HG03571 (cell line): ENCODE measurements at regions not wholly inside any gene's neighbourhood (a gene's known extent, or its start where the extent isn't known, plus 50 kb on each side); places are given as distances from the start of the nearest gene placed in this dataset.

ENCODE experiments used
- ATAC-seq: cut with Tn5 transposase; IDR thresholded peaks from one replicate; pipeline ENCODE4 v1.9.1; 2021; ENCODE audit not compliant: unreplicated experiment

GRCh38 chr5:73344835-73345234, 103.7 kb downstream of the FOXD1 start:
- ATAC-seq: no peak

- ATAC-seq: no peak
Observed at GRCh38 chr5:73339711-73340110, 108.9 kb downstream of the FOXD1 start.

- ATAC-seq: no peak
Observed at GRCh38 chr5:73339051-73339575, 109.5 kb downstream of the FOXD1 start.

DNA sequence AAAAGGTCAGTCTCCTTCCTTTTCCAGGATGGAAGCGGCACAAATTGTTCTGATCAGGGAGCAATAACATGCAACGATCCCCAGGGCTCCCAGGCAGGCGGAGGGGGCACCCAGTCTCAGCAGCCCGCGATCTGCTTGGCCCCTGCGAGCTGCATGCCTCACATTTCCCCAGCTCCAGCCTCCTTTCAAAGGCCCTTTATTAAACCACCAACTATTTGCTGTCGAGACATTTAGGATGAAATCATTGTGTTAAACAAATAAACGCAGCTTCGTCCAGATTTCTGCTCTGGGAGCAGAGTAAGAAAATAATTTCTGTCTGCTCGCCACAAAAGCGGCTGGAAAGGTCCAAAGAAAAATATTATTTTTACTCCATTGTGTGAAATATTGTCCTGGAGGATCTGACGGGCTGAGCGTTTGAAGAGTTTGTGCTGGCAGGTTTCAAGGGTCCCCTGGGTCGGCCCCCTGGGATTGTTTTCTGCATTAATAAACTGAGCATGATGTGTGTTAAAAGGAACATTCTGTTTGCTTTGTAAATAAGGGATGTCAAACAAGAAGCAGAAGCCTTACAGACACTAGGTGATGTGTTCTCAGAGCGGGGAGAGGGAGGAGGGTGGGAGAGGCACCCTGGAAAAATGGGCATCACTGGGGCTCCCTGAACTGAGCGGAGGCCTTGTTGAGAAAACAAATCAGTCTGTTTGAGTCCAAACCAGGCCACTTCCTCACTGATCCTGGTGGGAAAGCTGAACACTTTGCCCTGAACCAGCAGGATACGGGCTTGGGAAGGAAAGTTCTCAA, 110.1 kb downstream of the FOXD1 start:
- ATAC-seq: no peak

- no peak for ATAC-seq
Observed at GRCh38 chr5:73337586-73338255, 110.9 kb downstream of the FOXD1 start.

DNA sequence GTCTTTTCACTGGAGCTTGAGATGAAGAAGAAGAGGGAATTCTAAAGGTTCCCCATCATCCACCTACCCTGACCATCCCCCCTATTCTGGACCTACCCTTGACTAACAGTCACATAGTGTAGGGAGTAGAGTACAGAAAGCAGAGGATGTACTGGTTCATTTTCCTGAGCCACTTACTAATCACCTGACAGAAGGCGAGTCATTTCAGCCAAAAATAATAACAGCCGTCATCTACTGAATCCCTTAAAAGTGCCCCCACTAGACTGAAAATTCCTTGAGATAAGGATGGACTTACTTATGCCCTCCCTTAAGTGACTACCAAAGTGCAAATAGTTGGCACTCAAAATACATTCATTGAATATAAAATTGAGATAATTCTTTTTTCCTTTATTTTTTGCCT, 112.2 kb downstream of the FOXD1 start:
- ATAC-seq: no peak

- no peak for ATAC-seq
Observed at GRCh38 chr5:73333944-73334703, 114.5 kb downstream of the FOXD1 start.

DNA sequence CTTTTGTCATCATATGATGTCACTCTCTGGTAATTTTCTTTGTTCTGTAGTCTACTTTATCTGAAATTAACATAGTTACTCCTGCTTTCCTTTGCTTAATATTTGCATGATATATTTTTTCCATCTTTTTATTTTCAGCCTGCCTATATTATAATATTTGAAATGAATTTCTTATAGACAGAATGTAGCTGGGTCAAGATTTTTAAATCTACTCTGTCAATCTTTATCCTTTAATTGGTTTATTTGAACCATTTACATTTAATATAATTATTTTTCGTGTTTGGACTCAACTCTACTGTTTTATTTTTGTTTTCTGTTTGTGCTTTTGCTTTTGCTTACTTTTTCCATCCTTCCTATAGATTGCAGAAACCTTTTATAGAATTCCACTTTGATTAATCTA, 118.0 kb downstream of the FOXD1 start:
- ATAC-seq: no peak

- no peak for ATAC-seq
Observed at GRCh38 chr5:73328640-73329039, 119.9 kb downstream of the FOXD1 start.

DNA sequence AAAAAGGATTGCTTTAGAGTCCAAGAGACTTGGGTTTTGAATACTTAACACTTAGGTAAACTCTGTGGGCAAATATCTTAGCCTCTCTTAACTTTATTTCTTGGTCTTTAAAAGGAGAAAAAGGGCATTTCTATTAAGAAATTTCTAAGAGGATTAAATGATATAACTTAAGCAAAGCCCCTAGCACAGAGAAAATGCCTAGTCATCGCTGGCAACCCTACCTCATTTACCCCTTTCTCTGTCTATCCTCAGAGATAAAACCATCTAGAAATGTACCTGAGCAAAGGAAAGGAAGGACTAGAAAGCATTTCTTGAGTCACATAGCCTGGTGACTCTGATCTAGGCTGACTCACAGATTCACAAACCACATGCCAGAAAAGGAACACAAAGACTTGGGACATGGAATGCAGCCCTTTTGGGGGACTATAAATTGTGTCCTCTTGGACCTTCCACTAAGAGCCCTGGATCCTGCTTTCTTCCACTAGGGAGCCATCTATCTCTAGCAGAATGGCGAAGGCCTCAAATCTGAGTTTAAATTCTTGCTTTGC, 120.6 kb downstream of the FOXD1 start:
- ATAC-seq: no peak

GRCh38 chr5:73325546-73325945, 123.0 kb downstream of the FOXD1 start:
- ATAC-seq: no peak

- ATAC-seq: no peak
Observed at GRCh38 chr5:73323466-73323865, 125.1 kb downstream of the FOXD1 start.

GRCh38 chr5:73322437-73323076, 126.0 kb downstream of the FOXD1 start:
- ATAC-seq: no peak

DNA sequence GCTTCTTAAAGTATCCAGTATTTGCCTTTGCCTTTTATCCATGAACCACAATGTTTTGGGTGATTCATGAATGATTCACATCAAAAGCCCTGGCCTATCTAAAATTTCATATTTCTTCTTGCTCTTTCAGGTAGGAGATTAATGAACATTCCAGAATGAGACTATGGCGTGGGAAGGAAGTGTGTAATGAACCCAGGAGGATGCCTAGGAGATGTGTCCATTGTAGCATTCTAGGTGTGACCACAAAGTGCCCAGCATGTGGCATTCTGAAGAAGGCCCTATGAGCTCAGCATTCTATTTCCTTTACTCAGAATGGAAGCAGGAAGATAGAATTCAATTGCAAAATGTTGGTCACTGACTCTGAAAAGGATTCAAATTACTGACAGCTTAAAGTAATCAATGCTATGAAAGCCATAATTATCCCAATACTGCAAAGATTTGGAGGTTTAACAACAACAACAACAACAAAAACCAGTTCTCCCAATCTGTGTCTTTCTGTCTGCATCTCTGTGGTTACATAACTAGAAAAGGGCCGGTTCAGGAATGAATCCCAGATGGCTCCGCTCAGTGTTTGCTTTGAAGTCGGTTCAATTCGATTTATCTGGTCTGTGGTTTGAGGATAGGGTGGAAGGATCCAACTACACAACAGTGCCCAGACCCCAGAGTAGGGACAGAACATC, 126.7 kb downstream of the FOXD1 start:
- ATAC-seq: no peak

GRCh38 chr5:73319036-73319435, 129.5 kb downstream of the FOXD1 start:
- ATAC-seq: no peak

DNA sequence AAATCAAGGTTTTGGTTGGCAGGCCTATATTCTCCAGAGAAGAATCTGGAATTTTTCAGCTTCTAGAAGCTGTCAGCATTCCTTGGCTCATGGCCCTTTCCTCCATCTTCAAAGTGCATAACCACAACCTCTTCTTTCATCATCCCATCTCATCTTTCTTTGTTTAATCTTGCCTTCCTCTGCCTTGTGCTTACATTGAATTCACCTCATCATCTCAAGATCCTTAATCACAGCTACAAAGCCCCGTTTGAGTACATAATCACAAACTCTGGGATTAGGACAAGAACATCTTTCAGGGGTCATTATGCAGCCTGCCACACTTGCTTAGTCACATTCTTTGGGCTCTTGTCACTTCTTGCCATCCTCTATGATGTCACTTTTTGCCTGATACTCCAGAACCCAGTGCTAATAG, 130.3 kb downstream of the FOXD1 start:
- ATAC-seq: no peak

GRCh38 chr5:73317523-73317922, 131.1 kb downstream of the FOXD1 start:
- ATAC-seq: no peak

GRCh38 chr5:73314395-73315257, 134.0 kb downstream of the FOXD1 start:
- no peak for ATAC-seq

DNA sequence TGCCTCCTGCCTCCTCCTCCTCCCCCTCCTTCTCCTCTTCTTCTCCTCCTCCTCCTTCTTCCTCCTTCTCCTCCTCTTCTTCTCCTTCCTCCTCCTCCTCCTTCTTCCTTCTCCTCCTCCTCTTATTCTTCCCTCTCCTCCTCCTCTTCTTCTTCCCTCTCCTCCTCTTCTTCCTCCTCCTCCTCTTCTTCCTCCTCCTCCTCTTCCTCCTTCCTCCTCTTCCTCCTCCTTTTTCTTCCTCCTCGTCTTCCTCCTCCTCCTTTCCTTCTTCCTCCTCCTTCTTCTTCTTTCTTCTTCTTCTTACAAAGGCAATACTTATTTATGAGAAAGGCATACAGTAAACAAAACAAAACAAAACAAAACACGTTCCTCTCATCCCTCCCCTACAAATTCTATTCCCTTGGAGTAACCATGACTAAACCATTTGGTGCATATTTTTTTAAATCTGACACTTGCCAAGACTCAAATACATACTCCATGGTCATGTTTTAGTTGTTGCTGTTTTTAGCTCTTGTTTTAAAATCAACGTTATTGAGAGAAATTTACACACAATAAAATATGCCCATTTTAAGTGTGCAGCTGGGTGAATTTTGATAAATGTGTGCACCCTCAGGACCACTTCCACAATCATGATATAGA, 135.6 kb downstream of the FOXD1 start:
- ATAC-seq: no peak
